HepG2 (cell line): ENCODE measurements at regions not wholly inside any gene's neighbourhood (a gene's known extent, or its start where the extent isn't known, plus 50 kb on each side); places are given as distances from the start of the nearest gene placed in this dataset.

Source experiments
- ATAC-seq: fragments of 200-7000 bp; cut with Tn5 transposase; 3 replicates; pipeline ENCODE4 v1.9.1; 2020; ENCODE audit warnings: mild to moderate bottlenecking, moderate library complexity
- BruUV-seq: library from RNA; stranded (reverse); fragments of 400-500 nt; replicated peaks from 2 replicates; lab custom pipeline; 2021; lab: Mats Ljungman, UMichigan
- CTCF ChIA-PET: fragments of 300-600 bp; formaldehyde crosslinking; extraction: SDS; loops from one replicate; lab custom pipeline; 2021; ENCODE audit warnings: low total read pairs, inconsistent platforms, low intra/inter-chr PET ratio; lab: Yijun Ruan, JAX
- POLR2A ChIA-PET: fragments of 350-600 bp; sonication (Branson Sonifier 250); formaldehyde crosslinking; loops from one replicate; lab custom pipeline; 2020; ENCODE audit warnings: antibody characterized with exemption, inconsistent platforms; lab: Yijun Ruan, JAX
- DNase-seq: peaks from one replicate; pipeline ENCODE4 v3.0.0-alpha.2; 2015; ENCODE audit warnings: low spot score
- FAIRE-seq: peaks from 3 replicates; lab custom pipeline; 2011; peaks lifted over from hg19 to GRCh38; lab: Jason Lieb, UNC
- H2AFZ ChIP-seq: one replicate; pipeline ENCODE4 v1.6.1; 2011; ENCODE audit warnings: low read length, inconsistent platforms
- H3K27ac ChIP-seq: fragments of 300-600 bp; 3 replicates; pipeline ENCODE4 v1.8.0; 2011; ENCODE audit warnings: mixed run types, mild to moderate bottlenecking, mixed read lengths, low read length, inconsistent platforms; ENCODE audit not compliant: insufficient read depth; ENCODE audit errors: extremely low read length
- H3K27me3 ChIP-seq, 2 experiments: fragments of 200-600 bp in 1 of 2; 2 replicates in 1 of 2; 3 replicates in 1 of 2; pipeline versions ENCODE4 v1.6.0 to v1.8.0; 2011; ENCODE audit warnings: low read length in 2 of 2, mild to moderate bottlenecking in 2 of 2, moderate library complexity in 2 of 2, inconsistent platforms in 1 of 2; ENCODE audit not compliant: insufficient read depth in 2 of 2, control insufficient read depth in 1 of 2
- H3K36me3 ChIP-seq, 2 experiments: fragments of 200-600 bp in 1 of 2; replicated peaks in 1 of 2; 2 replicates in 1 of 2; 3 replicates in 1 of 2; pipeline versions ENCODE4 v1.5.1 to v1.8.0; 2011; ENCODE audit warnings: low read length in 2 of 2, inconsistent platforms in 1 of 2; ENCODE audit not compliant: insufficient read depth in 2 of 2, control insufficient read depth in 1 of 2
- H3K4me1 ChIP-seq: 2 replicates; pipeline ENCODE4 v1.5.1; 2012; ENCODE audit warnings: low read length, inconsistent platforms; ENCODE audit not compliant: insufficient read depth
- H3K4me2 ChIP-seq: 2 replicates; pipeline ENCODE4 v1.6.0; 2011; ENCODE audit warnings: low read depth, low read length, inconsistent platforms
- H3K4me3 ChIP-seq, 3 experiments: fragments of 200-600 bp in 1 of 3; sonication (generic), shearing (Covaris generic) in 1 of 3; replicated peaks in 1 of 3; 2 replicates each; pipeline ENCODE4 v1.5.1; 2011 to 2016; ENCODE audit warnings: low read length in 3 of 3, inconsistent platforms in 2 of 3, low read depth in 2 of 3, mild to moderate bottlenecking in 2 of 3, control low read depth in 1 of 3, mixed read lengths in 1 of 3; ENCODE audit not compliant: insufficient read depth in 1 of 3
- H3K79me2 ChIP-seq: one replicate; pipeline ENCODE4 v1.6.1; 2011; ENCODE audit warnings: low read length, inconsistent platforms; ENCODE audit not compliant: insufficient read depth
- H3K9ac ChIP-seq: 2 replicates; pipeline ENCODE4 v1.6.0; 2011; ENCODE audit warnings: mild to moderate bottlenecking, low read depth, low read length, inconsistent platforms; ENCODE audit not compliant: insufficient read depth
- H3K9me3 ChIP-seq: 2 replicates; pipeline ENCODE4 v1.5.1; 2012; ENCODE audit warnings: mild to moderate bottlenecking, low read length
- H4K20me1 ChIP-seq: 2 replicates; pipeline ENCODE4 v1.6.0; 2011; ENCODE audit warnings: inconsistent platforms, mild to moderate bottlenecking, low read length, moderate library complexity; ENCODE audit not compliant: insufficient read depth
- HMG20B ChIP-seq: conservative IDR thresholded peaks from 2 replicates; pipeline ENCODE4 v1.6.1; 2016; ENCODE audit warnings: missing genetic modification reagents, missing compliant biosample characterization
- MIXL1 ChIP-seq: IDR thresholded peaks from 2 replicates; pipeline ENCODE4 v1.6.1; 2016
- MTF2 ChIP-seq: sonication (generic); formaldehyde crosslinking; IDR thresholded peaks from 2 replicates; pipeline ENCODE4 v1.5.0; 2020; ENCODE audit warnings: missing genetic modification reagents, borderline replicate concordance
- NKX3-1 ChIP-seq: sonication (generic); formaldehyde crosslinking; IDR thresholded peaks from 2 replicates; pipeline ENCODE4 v1.5.0; 2020; ENCODE audit warnings: missing genetic modification reagents
- SMYD3 ChIP-seq: sonication (generic); formaldehyde crosslinking; IDR thresholded peaks from 2 replicates; pipeline ENCODE4 v1.8.1; 2023; ENCODE audit warnings: mild to moderate bottlenecking, missing genetic modification reagents
- TARDBP ChIP-seq: sonication (generic); formaldehyde crosslinking; IDR thresholded peaks from 2 replicates; pipeline ENCODE4 v1.8.0; 2022; ENCODE audit warnings: mild to moderate bottlenecking, missing genetic modification reagents
- TEAD2 ChIP-seq: sonication (generic); formaldehyde crosslinking; IDR thresholded peaks from 2 replicates; pipeline ENCODE4 v1.9.0; 2021; ENCODE audit warnings: missing genetic modification reagents
- ZBTB38 ChIP-seq: sonication (generic); formaldehyde crosslinking; IDR thresholded peaks from 2 replicates; pipeline ENCODE4 v1.5.1; 2020; ENCODE audit warnings: mild to moderate bottlenecking, missing genetic modification reagents
- ZNF263 ChIP-seq: sonication (generic); formaldehyde crosslinking; IDR thresholded peaks from 2 replicates; pipeline ENCODE4 v1.4.0; 2020; ENCODE audit warnings: missing genetic modification reagents
- ZNF451 ChIP-seq: sonication (generic); formaldehyde crosslinking; IDR thresholded peaks from 2 replicates; pipeline ENCODE4 v1.5.0; 2020; ENCODE audit warnings: mild to moderate bottlenecking, missing genetic modification reagents
- WGBS: methylation state at CpG from one replicate; pipeline ENCODE4 v1.1.6; 2017; ENCODE audit warnings: low lambda C conversion rate; 5-methylcytosine and 5-hydroxymethylcytosine counted together
- in situ Hi-C: cut with HindIII; loops from 2 replicates; pipeline ENCODE4 v1.10.0; 2017; ENCODE audit warnings: low pct_unique_long_range_greater_than_20kb; ENCODE audit not compliant: extremely low pct_ligation_motif_present
- intact Hi-C: fragments of 100-400 bp; cut with micrococcal nuclease; formaldehyde crosslinking; loops from one replicate; pipeline ENCODE4 v1.10.0; 2022; ENCODE audit not compliant: unreplicated experiment
- TF ChIP-seq, protein P1 (sequence below): sonication (generic); formaldehyde crosslinking; IDR thresholded peaks from 2 replicates; pipeline ENCODE4 v1.4.0; 2020; ENCODE audit warnings: mild to moderate bottlenecking, missing genetic modification reagents
- TF ChIP-seq, protein P2 (sequence below): sonication (generic); formaldehyde crosslinking; IDR thresholded peaks from 2 replicates; pipeline ENCODE4 v1.4.0; 2020; ENCODE audit warnings: missing genetic modification reagents
- TF ChIP-seq, protein P3 (sequence below): sonication (generic); formaldehyde crosslinking; IDR thresholded peaks from 2 replicates; pipeline ENCODE4 v1.9.0; 2021; ENCODE audit warnings: missing genetic modification reagents, mild to moderate bottlenecking, borderline replicate concordance

DNA sequence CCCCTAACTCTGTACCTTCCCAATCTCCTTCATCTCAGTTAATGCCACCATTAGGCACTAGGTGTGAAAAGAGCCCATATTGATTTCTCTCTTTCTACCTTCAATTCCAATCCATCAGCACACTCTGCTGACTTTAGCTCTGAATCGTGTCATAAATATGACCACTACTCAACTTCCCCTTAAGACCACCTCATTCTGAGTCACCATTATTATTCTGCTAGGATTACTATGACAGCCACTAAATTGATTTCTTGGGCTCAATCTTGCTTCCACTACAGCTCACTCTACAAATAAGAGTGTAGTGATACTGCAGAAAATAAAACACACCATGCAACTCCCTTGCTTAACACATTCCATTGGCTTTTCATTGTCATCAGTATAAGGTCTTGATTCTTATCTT lies 1449.0 kb upstream of the FLRT2 start:
- no peak overlapping the region for H3K9ac ChIP-seq
- intact Hi-C loops (no loop called here), in situ Hi-C loops (no loop called here)
- no peak for FAIRE-seq
- TF ChIP-seq ZBTB38 (CRISPR knock-in tag): no peak
- no peak for TF ChIP-seq SMYD3 (CRISPR knock-in tag)
- no peak for TF ChIP-seq TEAD2 (CRISPR knock-in tag)
- TF ChIP-seq ZNF263: no peak
- no peak for DNase-seq
- H3K9me3 ChIP-seq: peaks cover 69% of the 10 kb centered on the region
- H3K79me2 ChIP-seq: no peaks in the 10 kb centered on the region
- no peak for ATAC-seq
- 4% methylated on average over 1 of the region's 1 CpG for WGBS
- no peaks in the 10 kb centered on the region for H4K20me1 ChIP-seq
- no peak overlapping the region for H3K4me3 ChIP-seq
- no peak overlapping the region for H3K4me2 ChIP-seq
- H3K4me1 ChIP-seq: no peaks in the 10 kb centered on the region
- no peaks in the 10 kb centered on the region for H3K27me3 ChIP-seq
- H3K27ac ChIP-seq: no peak overlapping the region
- ChIA-PET POLR2A (no interaction called here), CTCF (no interaction called here)
- BruUV-seq: no TSS peak
- H3K36me3 ChIP-seq: no peaks in the 10 kb centered on the region
- no peak overlapping the region for H2AFZ ChIP-seq

DNA sequence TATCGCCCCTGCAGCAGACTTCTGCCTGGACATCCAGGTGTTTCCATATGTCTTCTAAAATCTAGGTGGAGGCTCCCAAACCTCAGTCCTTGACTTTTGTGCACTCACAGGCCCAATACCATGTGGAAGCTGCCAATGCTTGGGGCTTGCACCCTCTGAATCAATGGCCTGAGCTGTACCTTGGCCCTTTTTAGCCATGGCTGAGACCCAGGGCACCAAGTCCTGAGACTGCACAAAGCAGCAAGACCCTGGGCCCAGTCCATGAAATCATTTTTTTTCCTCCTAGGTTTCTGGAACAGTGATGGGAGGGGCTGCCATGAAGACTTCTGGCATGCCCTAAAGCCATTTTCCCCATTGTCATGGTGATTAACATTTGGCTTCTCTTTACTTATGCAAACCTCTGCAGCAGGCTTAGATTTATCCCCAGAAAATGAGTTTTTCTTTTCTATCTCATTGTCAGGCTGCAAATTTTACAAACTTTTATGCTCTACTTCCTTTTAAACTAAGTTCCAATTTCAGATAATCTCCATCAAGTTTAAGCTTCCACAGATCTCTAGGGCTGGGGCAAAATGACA lies 1445.8 kb upstream of the FLRT2 start:
- Histone ChIP-seq H3K27me3 (no peaks in the 10 kb centered on the region), H3K79me2 (no peaks in the 10 kb centered on the region), H3K9ac (no peak overlapping the region), H3K4me1 (no peaks in the 10 kb centered on the region), H4K20me1 (no peaks in the 10 kb centered on the region), H3K4me2 (no peak overlapping the region), H2AFZ (no peak overlapping the region), H3K9me3 (peaks cover 72% of the 10 kb centered on the region), H3K36me3 (no peaks in the 10 kb centered on the region), H3K4me3 (no peak overlapping the region), H3K27ac (no peak overlapping the region)
- WGBS: 0% methylated on average over 1 of the region's 1 CpG
- no TSS peak for BruUV-seq
- no peak for ATAC-seq
- no peak for FAIRE-seq
- ChIA-PET POLR2A (no interaction called here), CTCF (no interaction called here)
- intact Hi-C loops: no loop called here
- no peak for DNase-seq
- in situ Hi-C loops: no loop called here
- TF ChIP-seq, protein P1, sequence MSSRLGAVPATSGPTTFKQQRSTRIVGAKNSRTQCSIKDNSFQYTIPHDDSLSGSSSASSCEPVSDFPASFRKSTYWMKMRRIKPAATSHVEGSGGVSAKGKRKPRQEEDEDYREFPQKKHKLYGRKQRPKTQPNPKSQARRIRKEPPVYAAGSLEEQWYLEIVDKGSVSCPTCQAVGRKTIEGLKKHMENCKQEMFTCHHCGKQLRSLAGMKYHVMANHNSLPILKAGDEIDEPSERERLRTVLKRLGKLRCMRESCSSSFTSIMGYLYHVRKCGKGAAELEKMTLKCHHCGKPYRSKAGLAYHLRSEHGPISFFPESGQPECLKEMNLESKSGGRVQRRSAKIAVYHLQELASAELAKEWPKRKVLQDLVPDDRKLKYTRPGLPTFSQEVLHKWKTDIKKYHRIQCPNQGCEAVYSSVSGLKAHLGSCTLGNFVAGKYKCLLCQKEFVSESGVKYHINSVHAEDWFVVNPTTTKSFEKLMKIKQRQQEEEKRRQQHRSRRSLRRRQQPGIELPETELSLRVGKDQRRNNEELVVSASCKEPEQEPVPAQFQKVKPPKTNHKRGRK (CRISPR knock-in tag): no peak
- TF ChIP-seq MIXL1 (CRISPR knock-in tag) (no peak), ZNF451 (CRISPR knock-in tag) (no peak), TARDBP (CRISPR knock-in tag) (no peak), MTF2 (CRISPR knock-in tag) (no peak), HMG20B (CRISPR knock-in tag) (no peak), NKX3-1 (no peak)
- TF ChIP-seq, protein P2, sequence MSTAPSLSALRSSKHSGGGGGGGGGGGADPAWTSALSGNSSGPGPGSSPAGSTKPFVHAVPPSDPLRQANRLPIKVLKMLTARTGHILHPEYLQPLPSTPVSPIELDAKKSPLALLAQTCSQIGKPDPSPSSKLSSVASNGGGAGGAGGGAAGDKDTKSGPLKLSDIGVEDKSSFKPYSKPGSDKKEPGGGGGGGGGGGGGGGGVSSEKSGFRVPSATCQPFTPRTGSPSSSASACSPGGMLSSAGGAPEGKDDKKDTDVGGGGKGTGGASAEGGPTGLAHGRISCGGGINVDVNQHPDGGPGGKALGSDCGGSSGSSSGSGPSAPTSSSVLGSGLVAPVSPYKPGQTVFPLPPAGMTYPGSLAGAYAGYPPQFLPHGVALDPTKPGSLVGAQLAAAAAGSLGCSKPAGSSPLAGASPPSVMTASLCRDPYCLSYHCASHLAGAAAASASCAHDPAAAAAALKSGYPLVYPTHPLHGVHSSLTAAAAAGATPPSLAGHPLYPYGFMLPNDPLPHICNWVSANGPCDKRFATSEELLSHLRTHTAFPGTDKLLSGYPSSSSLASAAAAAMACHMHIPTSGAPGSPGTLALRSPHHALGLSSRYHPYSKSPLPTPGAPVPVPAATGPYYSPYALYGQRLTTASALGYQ (CRISPR knock-in tag): no peak
- TF ChIP-seq, protein P3, sequence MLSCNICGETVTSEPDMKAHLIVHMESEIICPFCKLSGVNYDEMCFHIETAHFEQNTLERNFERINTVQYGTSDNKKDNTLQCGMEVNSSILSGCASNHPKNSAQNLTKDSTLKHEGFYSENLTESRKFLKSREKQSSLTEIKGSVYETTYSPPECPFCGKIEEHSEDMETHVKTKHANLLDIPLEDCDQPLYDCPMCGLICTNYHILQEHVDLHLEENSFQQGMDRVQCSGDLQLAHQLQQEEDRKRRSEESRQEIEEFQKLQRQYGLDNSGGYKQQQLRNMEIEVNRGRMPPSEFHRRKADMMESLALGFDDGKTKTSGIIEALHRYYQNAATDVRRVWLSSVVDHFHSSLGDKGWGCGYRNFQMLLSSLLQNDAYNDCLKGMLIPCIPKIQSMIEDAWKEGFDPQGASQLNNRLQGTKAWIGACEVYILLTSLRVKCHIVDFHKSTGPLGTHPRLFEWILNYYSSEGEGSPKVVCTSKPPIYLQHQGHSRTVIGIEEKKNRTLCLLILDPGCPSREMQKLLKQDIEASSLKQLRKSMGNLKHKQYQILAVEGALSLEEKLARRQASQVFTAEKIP (CRISPR knock-in tag): no peak
